Activated gamma-delta T cell (primary cell): ENCODE measurements at regions not wholly inside any gene's neighbourhood (a gene's known extent, or its start where the extent isn't known, plus 50 kb on each side); places are given as distances from the start of the nearest gene placed in this dataset.
"Not testable (repeated sequence)": the region's sequence is repeated elsewhere in the genome, so short reads cannot be mapped to it uniquely, and the experiment has no call there.

Experiments used
- DNase-seq: peaks from one replicate; lab custom pipeline; 2025; lab: John Stamatoyannopoulos, UW

DNA sequence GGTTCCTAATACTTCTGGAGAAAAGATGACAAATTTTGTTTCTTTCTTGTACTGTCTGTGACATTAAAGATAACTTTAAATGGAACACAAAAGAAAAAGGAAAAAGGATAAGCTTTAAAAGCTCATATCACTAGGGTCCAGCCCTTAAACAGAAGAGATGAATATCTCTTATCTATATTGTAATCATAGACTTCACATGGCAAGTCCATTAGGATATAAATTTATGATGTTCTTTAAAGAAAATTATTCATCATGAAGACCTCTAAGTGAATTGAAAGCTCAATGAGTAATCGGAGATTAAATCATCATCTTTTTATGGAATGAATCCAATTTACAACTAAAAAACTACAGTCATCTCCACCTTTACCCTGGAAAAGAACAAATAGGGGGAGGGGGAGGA is 111.6 kb upstream of the SATB2 start:
- no peak for DNase-seq

DNA sequence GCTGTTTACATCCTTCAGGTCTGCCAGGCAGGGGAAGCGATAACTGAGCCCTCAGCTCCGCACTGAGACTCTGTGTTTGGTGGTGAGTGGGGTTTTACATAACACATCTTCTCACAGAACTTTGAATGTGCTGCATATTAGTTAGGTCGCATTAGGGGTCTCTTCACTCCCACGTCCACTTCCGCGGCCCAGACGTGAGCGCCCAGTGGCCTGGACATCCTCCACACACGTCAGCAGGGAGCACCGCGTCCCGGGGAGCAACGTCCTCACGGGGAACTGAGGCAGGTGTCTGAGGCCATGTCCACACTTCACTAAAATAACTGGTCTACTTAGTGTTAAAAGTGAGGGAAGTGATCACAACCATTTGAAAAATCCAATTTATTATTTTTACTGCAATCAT is 100.4 kb upstream of the SATB2 start:
- DNase-seq: no peak

DNA sequence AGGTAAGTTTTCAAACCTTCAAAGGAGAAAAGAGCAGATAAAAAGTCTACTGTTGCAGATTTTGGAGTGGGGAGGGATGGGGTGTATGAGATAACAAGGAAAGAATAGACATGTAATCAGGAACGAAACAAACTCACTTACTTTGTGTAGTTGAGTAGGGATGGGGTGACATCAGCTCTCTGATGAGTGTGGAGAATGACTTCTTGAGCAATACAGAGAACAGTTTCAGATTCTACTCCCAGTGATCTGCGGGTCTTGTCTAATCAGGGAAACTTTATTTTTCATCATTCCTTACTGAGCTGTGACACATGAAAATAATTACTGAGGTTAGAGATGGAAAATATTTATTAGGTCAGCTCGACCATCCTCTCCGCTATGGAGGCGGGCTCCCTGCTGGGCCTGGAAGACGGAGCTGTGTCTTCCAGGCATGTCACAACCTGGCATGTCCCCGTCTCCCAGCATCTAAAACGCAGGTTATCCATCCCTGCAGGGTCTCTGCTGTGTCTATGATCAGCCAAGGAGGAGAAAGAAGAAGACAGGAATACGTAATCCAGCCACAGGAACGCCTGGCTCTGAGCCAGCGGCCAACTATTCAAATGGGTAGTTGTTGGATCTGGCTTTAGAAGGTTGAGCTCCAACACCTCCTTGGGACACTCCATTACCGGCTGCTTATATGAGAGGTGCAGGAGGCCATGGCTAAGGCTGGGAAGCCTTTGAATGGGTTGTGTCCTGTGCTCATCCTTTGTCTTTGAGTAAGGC is 99.0 kb upstream of the SATB2 start:
- no peak for DNase-seq

DNA sequence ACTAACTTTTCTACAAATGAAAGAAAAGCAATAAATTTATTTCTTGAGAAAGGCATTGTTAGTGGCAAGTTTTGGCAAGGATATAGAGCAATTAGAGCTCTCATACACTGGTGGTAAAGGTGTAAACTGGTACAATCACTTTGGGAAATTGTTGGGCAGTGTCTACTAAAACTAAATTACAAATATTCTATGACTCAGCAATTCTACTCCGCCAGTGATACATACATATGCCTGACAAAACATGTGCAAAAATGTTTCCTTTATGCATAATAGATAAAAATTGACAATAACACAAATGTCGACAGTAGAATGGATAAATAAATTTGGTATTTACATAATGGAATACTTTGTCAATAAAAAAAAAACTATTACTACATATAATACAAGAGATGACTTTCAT is 96.3 kb upstream of the SATB2 start:
- no peak for DNase-seq

DNA sequence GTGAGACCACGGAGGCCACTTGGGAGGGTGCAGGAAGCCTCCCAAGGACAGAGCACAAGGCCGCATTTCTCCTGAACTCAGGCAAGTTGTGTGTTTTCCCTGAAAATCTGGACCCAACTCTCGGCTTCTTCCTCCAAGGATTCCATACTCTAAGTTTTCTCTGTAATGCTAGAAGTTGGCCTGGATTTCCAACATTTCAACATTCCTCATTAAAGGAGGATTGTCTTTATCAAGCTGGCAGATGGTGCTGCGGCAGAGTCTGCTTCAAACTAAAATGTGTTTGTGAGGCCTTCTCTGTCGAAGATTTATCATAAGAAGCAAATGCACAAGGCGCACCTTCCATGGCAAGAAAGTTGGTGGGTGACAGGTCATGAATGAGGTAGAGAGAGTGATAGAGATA is 94.4 kb upstream of the SATB2 start:
- no peak for DNase-seq

DNA sequence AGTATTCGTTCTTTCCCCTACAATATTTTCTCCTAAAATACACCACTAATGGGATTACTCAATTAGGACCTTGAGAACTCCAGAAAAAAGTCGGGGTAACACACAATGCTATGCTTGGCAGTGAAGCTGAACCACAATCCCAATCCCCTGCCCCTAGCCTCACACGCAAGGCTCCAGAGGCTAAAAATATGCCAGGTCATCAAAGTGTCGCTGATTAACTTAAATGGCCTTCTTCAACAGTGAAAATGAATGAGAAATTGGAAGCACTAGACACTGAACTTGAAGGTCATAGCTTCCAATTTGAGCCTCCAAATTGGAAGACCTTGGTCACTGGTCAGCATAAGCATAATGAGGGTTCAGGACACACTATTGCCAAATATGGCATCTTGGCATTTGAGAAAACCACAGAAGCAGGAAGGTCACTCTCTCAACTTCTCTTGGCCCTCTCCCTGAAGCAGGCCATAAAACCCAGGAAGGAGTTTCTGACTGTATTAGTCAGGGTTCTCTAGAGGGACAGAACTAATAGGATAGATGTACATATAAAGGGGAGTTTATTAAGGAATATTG is 86.0 kb upstream of the SATB2 start:
- DNase-seq: no peak

DNA sequence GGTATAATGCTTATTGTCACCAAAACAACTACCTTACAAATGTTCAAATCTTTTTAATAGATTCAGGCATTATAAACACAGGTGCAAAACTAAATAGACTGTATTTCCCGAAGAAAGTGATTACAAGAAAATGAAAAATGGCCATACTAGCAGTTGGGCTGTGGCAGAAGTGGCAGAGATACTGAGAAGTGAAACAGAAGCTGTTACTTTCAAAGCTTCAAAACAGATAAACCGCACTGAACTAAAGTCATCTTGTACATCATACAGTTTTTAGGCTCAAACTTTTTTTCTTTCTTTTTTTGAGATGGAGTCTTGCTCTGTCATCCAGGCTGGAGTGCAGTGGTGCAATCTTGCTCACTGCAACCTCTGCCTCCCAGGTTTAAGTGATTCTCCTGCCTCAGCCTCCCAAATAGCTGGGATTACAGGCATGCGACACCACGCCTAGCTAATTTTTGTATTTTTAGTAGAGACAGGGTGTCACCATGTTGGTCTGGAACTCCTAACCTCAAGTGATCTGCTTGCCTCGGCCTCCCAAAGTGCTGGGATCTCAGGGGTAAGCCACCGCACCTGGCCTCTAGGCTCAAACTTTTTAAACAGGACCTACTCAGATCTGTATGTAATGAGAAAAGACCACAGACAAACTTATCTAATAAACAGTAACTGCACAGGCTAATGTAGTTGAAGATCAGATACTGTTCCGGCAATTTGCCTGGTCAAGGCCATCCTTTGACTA is 77.9 kb upstream of the SATB2 start:
- no peak for DNase-seq

DNA sequence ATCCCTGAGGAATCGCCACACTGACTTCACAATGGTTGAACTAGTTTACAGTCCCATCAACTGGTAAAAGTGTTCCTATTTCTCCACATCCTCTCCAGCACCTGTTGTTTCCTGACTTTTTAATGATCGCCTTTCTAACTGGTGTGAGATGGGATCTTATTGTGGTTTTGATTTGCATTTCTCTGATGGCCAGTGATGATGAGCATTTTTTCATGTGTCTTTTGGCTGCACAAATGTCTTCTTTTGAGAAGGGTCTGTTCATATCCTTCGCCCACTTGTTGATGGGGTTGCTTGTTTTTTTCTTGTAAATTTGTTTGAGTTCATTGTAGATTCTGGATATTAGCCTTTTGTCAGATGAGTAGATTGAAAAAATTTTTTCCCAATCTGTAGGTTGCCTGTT is 76.1 kb upstream of the SATB2 start:
- DNase-seq: not testable (repeated sequence)

DNA sequence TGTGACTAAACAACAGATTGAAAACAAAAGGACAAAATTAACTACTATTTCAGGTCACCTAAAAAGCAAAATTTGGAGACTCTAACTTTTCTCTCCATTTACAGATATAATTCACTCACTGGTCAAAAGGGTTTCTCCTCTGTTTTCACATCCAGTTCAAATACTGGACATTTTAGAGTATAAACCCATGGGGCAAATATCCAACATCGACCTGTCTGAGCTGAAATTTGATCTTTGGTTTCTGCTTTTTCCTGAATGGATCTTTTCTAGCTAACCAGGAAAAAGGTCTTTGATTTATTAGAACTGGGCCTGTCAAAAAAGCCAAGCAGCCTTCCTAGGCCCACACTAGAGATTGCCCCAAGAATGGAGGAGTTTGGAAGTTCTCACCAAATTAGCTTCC is 69.3 kb upstream of the SATB2 start:
- no peak for DNase-seq

DNA sequence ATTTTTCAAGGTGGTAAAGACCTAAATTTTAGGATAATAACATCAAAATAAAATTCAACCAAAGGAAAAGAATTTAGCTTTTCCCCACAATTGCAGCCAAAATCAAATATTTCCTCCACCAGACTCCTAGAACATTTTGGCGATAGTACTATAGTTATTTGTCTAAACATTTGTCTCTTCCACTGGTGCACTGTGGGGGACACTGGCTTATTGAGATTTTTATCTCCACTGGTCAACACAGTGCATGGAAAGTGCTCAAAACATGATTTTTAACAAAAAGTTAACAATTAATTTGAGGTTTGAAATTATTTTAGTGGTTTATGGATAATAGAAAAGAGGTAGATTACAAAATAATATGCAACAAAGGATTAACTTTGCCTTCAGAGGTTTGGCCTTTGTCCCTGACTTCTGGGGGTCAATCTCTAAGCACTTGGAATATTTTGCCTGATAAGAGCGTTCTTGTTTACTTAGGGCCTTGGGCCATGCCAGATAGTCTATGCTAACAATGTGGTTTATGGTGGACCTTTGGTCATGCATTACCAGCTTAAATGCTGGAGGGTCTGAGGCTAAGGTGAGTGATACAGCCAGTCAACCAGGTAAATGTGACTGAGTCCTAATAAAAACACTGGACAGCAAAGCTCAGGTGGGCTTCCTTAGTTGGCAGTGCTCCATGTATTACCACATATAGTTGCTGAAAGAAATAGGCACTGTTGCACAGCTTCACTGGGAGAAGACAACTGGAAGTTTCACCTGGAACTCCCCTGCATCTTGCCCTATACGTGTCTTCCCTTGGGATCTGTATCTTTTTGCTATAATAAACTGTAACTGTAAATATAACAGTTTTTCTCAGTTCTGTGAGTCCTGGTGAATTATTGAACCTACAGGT is 67.2 kb upstream of the SATB2 start:
- no peak for DNase-seq

DNA sequence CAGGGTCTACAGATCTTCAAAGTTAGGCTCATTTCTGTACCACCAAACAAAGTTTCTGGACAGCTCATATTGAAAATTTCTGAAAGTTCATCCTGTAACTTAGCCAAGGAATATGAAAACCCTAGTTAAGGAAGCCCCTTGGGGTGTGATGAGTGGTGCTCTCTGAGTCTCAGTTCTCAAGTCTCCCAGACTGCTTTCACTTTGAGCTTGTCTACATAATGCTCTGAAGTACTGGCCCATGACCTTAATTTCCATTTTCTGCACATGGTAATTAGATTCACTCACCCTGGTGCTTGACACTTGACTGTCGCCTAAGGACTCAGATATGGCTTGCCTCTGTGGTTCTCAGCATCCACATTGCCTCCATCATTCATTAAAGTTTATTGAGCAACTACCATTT is 51.7 kb upstream of the SATB2 start:
- no peak for DNase-seq
